ENCODE measurements at regions not wholly inside any gene's neighbourhood (a gene's known extent, or its start where the extent isn't known, plus 50 kb on each side); places are given as distances from the start of the nearest gene placed in this dataset.
"Not testable (repeated sequence)": the region's sequence is repeated elsewhere in the genome, so short reads cannot be mapped to it uniquely, and the experiment has no call there.

- no peak overlapping the region for H3K4me3 ChIP-seq
- no peaks in the 10 kb centered on the region for H3K9me3 ChIP-seq
- FAIRE-seq, result no peak
- peak overlapping the region in 2 of 4 donors; percentile 19 to 30 for H3K27ac ChIP-seq
- H3K4me1 ChIP-seq, result no peaks in the 10 kb centered on the region
- no peaks in the 10 kb centered on the region for H3K36me3 ChIP-seq
- intact Hi-C loops (cut with DNase I), result no loop called here
- ATAC-seq, result peak; percentile 64 to 86 (median 74)
- TF ChIP-seq CTCF (IDR thresholded peaks at IDR 0.05), result no peak
- no peak for DNase-seq
- WGBS, 2 donors, result 32 to 34% methylated on average over 4 of the region's 4 CpGs
- no peaks in the 10 kb centered on the region for H3K27me3 ChIP-seq
These were observed 76.5 kb upstream of the CTNNA1 start for GRCh38 chr5:138676556-138677193.

- peak in 2 of 6 donors; percentile 42 to 59 for DNase-seq
These were observed 77.2 kb upstream of the CTNNA1 start for GRCh38 chr5:138676002-138676401.

GRCh38 chr5:138668451-138669380, 84.5 kb upstream of the CTNNA1 start:
- Histone ChIP-seq H3K36me3 (no peaks in the 10 kb centered on the region), H3K9me3 (no peaks in the 10 kb centered on the region), H3K4me3 (no peak overlapping the region), H3K27ac (no peak overlapping the region), H3K4me1 (no peaks in the 10 kb centered on the region), H3K27me3 (no peaks in the 10 kb centered on the region)
- intact Hi-C loops (cut with DNase I), result no loop called here
- TF ChIP-seq CTCF (IDR thresholded peaks at IDR 0.05), result no peak
- no peak for FAIRE-seq
- DNase-seq, result no peak
- 70 to 74% methylated on average over 8 of the region's 8 CpGs for WGBS, 2 donors
- ATAC-seq, result no peak

More at GRCh38 chr5:138676002-138676401, 77.2 kb upstream of the CTNNA1 start:
- no peaks in the 10 kb centered on the region for H3K36me3 ChIP-seq
- FAIRE-seq (no peak), ATAC-seq (peak; percentile 80 to 98 (median 94))
- TF ChIP-seq CTCF (IDR thresholded peaks at IDR 0.05), result no peak
- H3K27ac ChIP-seq, result peak overlapping the region in 2 of 4 donors; percentile 19 to 30
- intact Hi-C loops (cut with DNase I), result no loop called here
- no peaks in the 10 kb centered on the region for H3K9me3 ChIP-seq
- no peaks in the 10 kb centered on the region for H3K4me1 ChIP-seq
- H3K4me3 ChIP-seq, result no peak overlapping the region
- 29 to 37% methylated on average over 5 of the region's 5 CpGs for WGBS, 2 donors
- H3K27me3 ChIP-seq, result no peaks in the 10 kb centered on the region

GRCh38 chr5:138667782-138668331, 85.4 kb upstream of the CTNNA1 start:
- intact Hi-C loops (cut with DNase I); H3K36me3 ChIP-seq; ATAC-seq: not testable (repeated sequence)

GRCh38 chr5:138666226-138666742, 86.9 kb upstream of the CTNNA1 start:
- FAIRE-seq, result no peak

More at GRCh38 chr5:138667782-138668331, 85.4 kb upstream of the CTNNA1 start:
- DNase-seq, H3K4me3 ChIP-seq, H3K9me3 ChIP-seq, FAIRE-seq, H3K27ac ChIP-seq, H3K27me3 ChIP-seq, H3K4me1 ChIP-seq: not testable (repeated sequence)
- 97% methylated on average over 2 of the region's 2 CpGs for WGBS, 2 donors

More at GRCh38 chr5:138666226-138666742, 86.9 kb upstream of the CTNNA1 start:
- TF ChIP-seq CTCF (IDR thresholded peaks at IDR 0.05), result no peak
- no peak overlapping the region for H3K4me3 ChIP-seq
- intact Hi-C loops (cut with DNase I), result no loop called here
- ATAC-seq (no peak), DNase-seq (no peak)
- no peaks in the 10 kb centered on the region for H3K27me3 ChIP-seq
- WGBS, 2 donors, result 90 to 95% methylated on average over 8 of the region's 8 CpGs
- no peak overlapping the region for H3K27ac ChIP-seq
- H3K9me3 ChIP-seq, result no peaks in the 10 kb centered on the region
- no peaks in the 10 kb centered on the region for H3K36me3 ChIP-seq
- H3K4me1 ChIP-seq, result no peaks in the 10 kb centered on the region

Data from pancreas (tissue), 10 donors.